Epithelial cell of prostate (primary cell): ENCODE measurements at regions not wholly inside any gene's neighbourhood (a gene's known extent, or its start where the extent isn't known, plus 50 kb on each side); places are given as distances from the start of the nearest gene placed in this dataset.

Source experiments
- DNase-seq: peaks from one replicate; pipeline ENCODE4 v3.0.0-alpha.2; 2011; ENCODE audit warnings: low read depth, low spot score
- H3K27ac ChIP-seq: fragments of 450-650 bp; 2 replicates; pipeline ENCODE4 v1.5.1; 2017; ENCODE audit warnings: mild to moderate bottlenecking

DNA sequence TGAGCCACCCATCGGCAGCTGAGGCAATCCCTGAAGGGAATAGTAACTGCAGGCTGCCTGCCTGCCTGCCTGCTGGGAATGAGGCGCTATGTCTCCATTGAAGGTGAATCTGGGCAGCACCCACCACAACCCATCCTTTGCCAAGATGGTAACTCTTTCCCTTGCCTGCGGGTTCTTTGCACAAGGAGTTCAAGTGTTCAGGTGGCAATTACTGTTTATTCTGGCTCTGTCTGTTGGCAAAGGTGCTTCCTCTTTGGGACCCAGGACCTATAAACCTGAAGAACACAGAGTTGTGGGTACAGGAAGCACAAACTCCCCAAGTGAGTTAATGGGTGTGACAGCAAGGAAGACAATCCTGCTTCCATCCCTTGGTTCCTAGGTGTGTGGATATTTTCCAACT lies 448.1 kb upstream of the ZNF507 start:
- DNase-seq = no peak
- no peak overlapping the region for H3K27ac ChIP-seq

DNA sequence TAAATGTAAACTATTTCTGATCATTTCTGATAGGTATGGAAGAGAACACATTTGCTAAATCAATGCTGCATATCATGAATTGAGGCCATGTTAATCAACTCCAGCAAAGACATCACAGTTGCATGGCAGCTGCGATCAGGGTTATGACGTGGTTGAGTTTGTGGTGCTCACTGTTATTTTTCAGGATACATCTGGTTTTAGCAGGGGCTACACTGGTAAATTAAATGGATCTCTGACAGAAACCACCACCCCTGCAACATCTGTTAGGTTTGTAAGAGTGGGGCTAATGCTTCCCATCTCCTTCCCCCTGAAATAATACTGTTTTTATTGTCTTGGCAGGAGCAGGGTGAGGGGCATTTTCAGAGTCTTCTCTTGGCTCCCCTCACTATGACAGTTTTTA lies 444.4 kb upstream of the ZNF507 start:
- no peak for DNase-seq
- H3K27ac ChIP-seq = no peak overlapping the region

DNA sequence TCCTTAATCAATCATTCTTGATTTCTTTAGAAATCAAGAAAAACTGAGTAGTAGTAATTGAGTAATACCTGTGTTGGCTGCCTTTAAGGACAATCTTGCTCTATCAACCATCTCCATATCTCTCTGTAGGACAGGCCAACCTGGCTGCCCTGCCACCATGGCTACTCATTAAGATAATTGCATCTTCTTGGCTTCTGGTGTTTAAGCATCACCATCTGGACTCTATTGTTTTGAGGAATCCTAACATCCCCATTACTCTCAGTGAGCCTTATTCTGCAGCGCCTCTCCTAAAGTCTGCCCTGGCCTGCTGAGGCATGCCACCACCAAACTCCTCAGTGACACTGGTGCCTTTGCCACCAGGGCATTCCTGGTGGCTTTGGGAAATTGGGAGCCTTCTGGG lies 442.6 kb upstream of the ZNF507 start:
- no peak for DNase-seq
- H3K27ac ChIP-seq = no peak overlapping the region

DNA sequence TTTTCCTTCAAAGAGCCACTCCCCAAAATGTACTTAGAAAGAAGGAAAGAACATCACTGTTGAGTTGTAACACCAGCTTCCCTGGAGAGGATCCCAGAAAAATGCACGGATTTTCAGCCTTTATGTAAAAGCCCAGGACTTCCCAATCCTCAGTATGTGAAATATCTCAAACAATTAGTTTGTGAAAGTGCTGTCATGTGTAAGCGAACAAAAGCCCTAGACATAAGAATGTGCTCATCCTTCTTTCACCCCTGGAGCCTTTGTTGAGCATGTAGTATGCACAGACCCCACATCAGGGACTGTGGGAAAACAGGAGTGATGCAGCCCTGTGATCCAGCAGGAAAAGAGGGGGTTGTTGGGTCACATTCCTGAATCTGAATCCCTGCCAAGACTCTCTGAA lies 441.4 kb upstream of the ZNF507 start:
- DNase-seq = no peak
- H3K27ac ChIP-seq = no peak overlapping the region

DNA sequence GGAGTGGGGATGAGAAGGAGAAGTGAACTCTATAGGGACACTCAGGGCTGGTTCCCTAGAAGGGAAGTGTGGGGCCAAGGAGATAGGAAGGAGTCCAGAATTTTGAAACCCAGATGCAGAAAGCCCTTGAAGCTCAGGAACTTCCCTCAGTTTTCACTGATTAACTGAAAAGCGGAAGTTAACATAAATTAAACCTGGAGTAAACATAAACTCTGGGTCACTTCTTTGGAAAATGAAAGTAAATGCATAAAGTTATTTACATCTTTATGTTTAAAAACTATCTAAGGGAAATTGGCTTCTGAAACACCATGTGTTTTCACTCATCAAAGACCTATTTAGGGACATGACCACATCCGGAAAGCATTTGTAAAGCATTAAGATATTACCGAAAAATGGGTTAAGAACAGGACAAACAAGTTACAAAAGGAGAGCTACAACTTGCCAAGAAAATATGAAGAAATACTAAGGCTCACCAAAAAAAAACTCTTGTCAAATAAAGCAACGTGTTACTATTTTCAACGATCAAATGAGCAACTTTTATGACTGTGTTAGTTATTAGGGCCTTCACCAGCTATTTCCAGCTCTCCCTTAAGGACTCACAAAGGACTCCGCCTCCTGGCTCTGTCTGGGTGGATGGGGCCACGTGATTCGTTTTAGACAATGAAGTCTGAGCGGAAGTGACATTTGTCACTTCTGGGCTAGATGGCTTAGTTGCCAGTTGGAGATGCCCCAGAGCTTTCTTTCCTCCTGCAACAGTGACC lies 439.1 kb upstream of the ZNF507 start:
- DNase-seq = no peak
- H3K27ac ChIP-seq = no peak overlapping the region

DNA sequence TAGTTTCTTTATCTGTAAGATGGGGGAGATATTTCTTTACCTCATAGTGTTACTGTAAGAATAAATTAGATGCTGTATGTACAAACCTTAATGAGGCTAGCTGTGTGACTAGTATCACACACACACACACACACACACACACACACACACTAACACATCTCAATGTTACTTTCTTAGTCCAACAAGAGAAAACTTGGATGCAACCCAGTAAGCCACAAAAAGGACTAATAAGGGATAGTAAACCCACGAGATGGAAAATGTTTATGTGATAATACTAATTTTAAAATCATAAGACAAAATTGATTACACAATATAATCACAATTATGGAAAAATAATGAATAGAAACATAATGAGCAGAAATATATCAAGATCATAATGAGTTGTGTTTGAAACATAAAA lies 437.7 kb upstream of the ZNF507 start:
- no peak for DNase-seq
- H3K27ac ChIP-seq = no peak overlapping the region

DNA sequence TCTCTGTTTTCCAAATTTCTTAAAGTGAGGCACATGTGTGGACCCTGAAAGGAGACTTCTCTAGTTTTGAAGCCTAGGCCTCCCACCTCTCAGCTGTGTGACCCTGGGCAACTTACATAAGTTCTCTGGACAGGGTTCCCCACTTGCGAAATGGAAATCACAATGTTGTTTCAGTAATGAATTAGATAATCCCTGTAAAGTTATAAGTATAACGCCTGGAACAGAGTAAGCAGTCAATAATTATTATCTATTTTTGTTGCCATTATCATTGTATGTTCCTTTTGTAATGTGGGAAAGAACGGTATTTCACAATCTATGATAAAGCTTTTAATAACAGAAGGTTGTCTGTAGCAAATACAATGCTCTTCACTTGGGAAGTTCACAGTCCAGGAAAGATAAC lies 437.3 kb upstream of the ZNF507 start:
- no peak overlapping the region for H3K27ac ChIP-seq
- DNase-seq = no peak

DNA sequence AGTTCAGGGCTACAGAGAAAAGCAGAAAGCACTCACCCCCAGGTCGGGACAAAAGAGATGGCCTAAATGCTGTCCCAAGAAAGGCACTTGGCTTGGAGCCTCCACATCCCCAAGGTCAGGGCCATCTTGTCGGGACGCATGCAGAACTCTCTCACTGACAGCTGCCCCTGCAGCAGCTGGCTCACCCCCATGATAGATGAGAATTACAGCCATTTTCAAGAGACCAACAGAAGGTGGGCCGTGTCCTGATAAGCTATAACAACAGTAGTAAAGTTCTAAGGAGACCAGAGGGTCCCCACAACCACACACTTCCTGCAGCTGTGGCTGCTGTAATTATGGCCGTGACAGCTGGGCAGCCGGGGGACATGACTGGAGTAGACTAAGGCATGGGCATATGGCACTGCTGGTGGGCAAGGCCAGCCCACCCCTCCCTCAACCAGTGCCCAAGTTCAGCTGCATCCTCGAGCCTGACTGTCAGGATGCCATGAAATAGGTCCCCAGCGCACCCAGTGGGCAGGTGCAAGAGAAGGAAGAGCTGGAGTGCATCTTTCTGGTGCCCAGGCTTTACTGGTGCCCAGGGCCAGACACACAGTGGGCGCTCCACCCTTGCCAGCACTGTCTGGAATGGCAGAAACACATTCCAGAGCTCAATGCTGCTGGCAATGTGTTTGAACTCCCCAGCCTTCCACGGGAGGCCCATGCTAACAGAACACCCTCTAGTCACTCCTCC lies 436.7 kb upstream of the ZNF507 start:
- DNase-seq = no peak
- H3K27ac ChIP-seq = no peak overlapping the region

DNA sequence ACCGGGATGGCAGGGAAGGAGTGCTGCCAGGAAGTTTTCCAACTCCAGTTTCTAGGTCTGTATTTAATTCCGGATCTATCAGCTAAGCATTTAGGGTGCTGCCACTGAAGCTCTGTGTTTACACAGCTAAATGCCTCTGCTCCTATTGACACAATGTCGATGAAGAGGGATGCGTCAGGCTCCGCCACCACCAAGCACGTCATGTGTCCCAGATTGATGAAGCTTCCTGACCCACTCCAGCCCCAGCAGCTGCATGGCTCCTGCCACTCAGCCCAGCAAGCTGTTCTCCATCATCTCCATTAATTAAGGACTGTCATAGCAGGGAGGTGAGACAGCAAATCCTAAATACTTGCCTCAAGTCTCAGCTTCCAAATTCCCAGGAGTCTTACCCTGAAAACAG lies 435.2 kb upstream of the ZNF507 start:
- H3K27ac ChIP-seq = no peak overlapping the region
- DNase-seq = no peak

DNA sequence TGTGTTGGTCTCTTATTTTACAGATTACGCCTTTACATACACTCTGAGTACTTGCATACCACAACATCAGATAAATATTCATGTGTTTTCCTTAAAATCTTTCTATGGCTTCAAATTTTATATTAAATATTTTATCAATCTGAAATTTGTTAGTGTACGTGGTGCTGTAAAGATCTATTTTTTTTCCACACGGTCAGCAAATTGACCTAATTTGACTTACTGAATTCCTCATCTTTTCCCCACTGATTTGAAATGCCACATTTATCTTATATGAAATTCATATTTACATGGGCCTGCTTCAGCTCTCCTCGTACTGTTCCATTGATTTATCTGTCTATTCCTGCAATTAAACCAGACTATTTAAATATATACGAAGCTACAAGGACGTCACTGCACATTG lies 433.8 kb upstream of the ZNF507 start:
- DNase-seq = no peak

DNA sequence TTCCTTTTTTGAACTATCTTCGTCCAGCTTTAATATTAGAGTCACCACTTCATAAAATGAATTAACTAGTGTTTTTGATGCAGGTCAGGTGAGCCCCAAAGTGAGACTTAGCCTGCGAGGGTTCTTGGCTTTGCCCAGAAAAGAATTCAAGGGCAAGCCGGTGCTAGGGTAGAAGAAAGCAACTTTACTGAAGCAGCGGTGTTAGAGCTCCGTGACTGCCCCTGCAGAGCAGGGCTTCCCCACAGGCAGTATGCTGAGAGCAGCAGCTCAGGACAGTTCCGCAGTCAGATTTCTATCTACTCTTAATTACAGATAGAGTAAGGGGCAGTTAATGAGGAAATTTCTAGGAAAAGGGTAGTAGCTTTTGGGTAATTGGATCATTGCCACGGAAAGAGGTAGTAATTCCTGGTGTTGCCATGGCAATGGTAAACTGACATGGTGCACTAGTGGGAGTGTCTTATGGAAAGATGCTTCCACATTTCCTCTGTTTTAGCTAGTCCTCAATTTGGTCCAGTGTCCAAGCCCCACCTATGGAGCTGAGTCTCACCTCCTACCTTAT lies 432.2 kb upstream of the ZNF507 start:
- no peak for DNase-seq
- no peak overlapping the region for H3K27ac ChIP-seq

More for the DNA sequence above, 433.8 kb upstream of the ZNF507 start:
- H3K27ac ChIP-seq = no peak overlapping the region

DNA sequence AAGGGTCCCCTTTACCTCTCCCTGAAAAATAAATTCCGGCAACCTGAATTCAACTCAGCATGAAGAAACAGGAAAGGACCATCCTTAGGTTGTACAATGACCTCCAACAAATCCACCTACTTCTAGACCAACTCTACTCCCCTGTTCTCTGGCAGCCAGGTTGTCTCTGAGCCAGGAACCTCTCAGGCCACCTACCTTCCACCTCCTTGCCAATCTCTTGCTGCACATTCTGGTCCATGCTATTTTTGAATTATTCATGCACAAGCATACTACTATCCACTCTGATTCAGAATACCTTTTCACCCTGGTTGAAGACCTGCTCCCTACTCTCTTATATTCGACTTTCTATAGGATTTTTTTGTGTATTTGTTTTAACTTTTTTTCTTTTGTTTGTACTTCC lies 415.0 kb upstream of the ZNF507 start:
- no peak for DNase-seq
- no peak overlapping the region for H3K27ac ChIP-seq

DNA sequence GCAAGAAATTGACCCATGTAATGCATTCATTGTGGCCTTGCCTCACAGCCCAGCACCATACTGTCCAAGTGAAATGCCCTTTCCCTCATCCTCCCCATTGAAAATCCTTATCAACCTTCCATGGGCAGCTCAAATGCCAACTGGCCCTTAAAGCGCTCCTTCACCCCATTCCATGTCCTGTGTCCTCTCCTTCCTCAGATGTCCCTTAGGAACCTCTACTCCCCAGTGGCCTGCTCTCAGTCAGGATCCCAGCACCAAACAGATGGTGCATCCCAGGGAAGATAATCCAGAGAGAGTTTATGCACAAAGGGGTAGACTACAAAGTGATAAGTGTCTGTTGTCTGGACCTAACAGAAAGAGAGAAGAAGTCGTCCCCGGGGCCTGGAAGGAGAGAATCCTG lies 407.4 kb upstream of the ZNF507 start:
- H3K27ac ChIP-seq = no peak overlapping the region
- no peak for DNase-seq

DNA sequence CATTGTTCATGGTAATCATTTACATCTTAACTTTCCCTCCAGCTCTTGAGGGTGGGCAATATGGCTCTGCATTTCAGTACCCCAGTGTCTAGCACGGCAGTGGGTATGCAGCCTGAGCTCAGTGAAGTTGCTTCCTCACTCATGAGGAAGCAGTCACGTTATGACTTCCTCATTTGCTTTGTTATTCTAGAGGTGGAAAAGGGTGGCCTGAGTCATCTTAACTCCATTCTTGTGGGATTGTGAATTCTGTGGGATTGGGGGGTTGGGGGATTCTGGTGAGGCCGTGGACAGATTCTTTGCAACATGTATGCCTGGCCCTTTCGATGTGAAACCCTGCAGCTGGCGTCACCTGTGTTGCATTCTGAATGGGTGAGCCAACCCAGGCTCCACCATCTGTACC lies 406.7 kb upstream of the ZNF507 start:
- no peak for DNase-seq

DNA sequence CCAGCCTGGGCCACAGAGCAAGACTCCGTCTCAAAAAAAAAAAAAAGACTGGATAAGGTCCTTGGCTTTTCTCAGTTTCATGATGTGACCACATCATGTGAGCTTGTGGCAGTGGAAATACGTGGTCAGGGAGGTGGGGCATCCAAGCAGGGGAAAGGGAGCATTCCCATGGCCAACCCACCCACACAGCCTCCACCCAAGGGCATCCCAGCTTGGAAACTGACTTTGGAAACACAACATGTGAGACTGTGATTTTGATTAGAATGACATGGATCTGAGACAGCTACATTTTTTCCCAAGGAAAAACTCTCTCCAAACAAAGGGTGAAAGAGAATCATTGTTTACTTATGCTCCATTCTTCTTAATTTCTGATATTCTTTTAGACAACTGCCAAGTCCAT lies 405.0 kb upstream of the ZNF507 start:
- no peak overlapping the region for H3K27ac ChIP-seq

More for the DNA sequence above, 406.7 kb upstream of the ZNF507 start:
- no peak overlapping the region for H3K27ac ChIP-seq

DNA sequence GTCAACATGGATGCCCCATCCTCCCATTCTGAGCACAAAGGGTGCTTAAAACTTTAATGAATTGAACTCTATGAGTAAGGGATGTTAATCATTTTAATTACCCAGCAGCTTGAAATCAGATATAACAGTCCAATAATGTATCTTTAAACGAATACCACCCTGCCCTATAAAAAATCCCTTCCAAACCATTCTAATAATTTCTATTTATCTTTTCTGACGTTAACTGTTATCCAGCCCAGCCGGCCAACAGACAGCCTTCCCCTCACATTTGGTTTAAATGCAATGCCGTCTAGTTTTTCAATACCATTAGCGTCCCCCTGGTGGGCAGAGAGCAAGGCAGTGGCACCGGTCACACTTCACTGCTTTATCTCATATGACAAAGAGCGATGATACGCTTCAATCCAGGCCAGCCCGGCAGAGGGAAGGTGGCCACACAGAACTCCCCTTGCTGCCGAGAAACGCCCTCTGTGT lies 402.2 kb upstream of the ZNF507 start:
- no peak for DNase-seq
- H3K27ac ChIP-seq = no peak overlapping the region

More for the DNA sequence above, 405.0 kb upstream of the ZNF507 start:
- DNase-seq = no peak

DNA sequence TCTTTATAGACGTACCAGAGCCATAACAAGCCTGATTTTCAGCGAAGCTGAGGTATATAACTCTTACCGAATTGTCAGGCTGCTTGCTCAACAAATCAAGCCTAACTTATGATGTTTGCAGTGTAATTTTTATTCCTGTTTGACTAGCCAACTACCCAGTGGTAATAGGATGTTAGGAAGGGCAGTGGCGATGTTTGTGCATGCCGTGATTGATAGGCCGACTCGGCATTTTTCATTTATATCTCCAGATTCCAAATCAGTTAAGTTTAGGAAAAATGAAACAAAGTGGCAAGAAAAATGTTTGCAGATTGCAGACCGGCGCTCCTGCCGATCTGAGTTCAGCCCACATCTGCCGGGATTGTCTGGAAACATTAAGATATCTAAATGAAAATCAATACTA lies 401.6 kb upstream of the ZNF507 start:
- no peak overlapping the region for H3K27ac ChIP-seq
- DNase-seq = no peak

DNA sequence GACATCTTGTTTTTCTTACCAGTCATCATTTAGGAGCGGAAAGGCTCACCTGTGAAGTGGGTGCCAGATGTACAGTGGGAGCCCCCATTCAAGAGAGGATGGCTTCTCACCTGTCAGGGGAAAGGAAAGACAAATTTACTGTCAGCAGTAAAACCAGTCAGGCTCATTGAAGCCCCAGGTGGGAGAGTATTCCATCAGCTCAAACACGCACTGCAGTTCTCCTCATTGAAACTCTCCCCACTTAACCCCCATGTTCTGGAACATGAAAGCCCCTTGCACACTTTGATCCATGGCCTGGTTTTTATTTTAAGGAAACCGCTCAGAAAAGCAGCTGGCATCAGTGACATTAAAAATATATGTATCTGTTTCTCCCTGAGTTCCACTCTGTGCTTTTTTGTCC lies 401.1 kb upstream of the ZNF507 start:
- DNase-seq = no peak
- H3K27ac ChIP-seq = no peak overlapping the region

DNA sequence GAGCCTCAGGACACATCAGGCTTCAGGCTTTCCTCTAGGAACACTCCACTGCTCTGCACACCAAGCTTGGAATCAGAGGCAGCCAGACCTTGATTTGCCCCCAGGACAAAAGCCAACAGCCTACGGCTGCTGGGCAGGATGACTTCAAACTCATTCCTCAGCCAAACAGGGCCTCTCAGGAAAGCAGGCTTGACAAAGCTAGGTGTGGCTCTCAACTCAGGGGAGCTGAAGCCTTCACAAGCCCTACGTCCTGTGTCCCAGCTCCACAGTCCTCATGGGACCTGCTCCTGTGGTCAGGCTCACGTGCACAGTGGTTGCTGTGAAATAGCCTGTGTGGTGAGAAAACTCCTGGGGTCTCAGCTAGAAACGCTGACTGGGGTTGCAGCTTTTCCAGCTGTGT lies 398.9 kb upstream of the ZNF507 start:
- DNase-seq = no peak

DNA sequence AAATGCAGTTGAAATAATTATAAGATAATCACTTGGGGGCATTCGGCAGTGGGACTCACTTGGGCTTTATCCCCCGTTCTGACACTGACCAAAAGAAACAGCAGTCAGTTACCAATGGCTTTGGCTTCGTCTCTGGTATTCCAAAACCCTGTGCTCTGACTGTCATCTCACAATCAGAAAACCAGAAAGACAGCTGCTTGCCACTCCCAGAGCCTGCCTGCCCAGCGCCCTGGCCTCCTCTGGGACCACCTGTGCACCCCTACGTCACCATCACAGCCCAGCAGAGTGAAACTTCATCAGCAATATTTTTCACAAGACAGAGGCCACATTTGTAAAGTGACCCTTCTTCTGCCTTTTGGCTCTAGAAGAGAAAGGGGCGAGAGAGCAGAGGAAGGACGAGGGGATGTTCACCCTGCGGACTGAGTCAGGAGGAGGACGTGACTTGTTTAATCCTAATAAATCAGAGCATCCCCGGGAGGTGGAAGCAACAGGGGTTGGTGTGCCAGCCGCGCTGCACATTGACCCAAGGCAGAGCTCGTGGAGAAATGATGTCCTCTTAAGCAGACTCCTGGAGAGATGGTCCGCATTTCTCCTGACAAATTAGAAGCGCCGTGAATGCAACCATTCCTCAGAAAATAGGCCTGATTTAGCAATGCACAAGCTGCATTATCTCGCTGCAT lies 397.8 kb upstream of the ZNF507 start:
- DNase-seq = no peak

More for the DNA sequence above, 398.9 kb upstream of the ZNF507 start:
- no peak overlapping the region for H3K27ac ChIP-seq

DNA sequence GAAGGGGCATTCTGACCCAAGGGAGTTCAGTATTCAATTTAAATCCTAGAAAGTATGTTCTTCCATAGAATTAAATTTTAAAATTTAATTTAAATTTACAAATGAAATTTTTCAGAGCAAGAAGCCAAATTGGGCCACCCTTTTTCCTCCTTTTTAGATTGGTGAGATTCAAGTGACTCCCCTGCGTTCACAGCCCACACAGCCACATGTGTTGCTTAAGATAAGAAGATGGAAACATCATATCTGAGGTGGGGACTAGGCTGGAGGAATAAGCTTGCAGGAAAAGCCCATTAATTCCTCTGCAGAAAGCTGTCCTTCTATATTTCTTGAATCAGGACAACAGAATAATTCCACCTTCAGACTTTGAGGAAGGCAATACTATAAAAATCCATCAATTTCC lies 392.7 kb upstream of the ZNF507 start:
- no peak overlapping the region for H3K27ac ChIP-seq
- DNase-seq = no peak

More for the DNA sequence above, 397.8 kb upstream of the ZNF507 start:
- no peak overlapping the region for H3K27ac ChIP-seq
